GM19025 (cell line): ENCODE measurements at regions not wholly inside any gene's neighbourhood (a gene's known extent, or its start where the extent isn't known, plus 50 kb on each side); places are given as distances from the start of the nearest gene placed in this dataset.

ENCODE experiments used
- ATAC-seq: cut with Tn5 transposase; IDR thresholded peaks from one replicate; pipeline ENCODE4 v1.9.1; 2021; ENCODE audit warnings: mild to moderate bottlenecking, low read depth, moderate library complexity; ENCODE audit not compliant: unreplicated experiment

GRCh38 chr18:10264260-10264659 lies 190.2 kb upstream of the APCDD1 start:
- no peak for ATAC-seq

GRCh38 chr18:10265560-10266333 lies 188.7 kb upstream of the APCDD1 start:
- ATAC-seq = no peak

DNA sequence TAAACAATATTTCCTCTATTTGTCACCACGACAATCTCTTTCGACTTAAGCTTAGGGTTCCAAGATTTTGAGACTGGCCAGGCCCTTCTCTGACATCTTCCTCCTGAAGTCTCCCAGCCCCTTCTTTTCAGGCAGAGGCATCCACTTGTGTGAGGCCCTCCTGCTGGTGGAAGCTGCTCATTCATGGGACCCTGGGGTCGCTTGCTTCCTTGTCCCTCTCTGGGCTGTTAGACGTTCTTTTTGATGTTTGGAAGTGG lies 188.2 kb upstream of the APCDD1 start:
- no peak for ATAC-seq

DNA sequence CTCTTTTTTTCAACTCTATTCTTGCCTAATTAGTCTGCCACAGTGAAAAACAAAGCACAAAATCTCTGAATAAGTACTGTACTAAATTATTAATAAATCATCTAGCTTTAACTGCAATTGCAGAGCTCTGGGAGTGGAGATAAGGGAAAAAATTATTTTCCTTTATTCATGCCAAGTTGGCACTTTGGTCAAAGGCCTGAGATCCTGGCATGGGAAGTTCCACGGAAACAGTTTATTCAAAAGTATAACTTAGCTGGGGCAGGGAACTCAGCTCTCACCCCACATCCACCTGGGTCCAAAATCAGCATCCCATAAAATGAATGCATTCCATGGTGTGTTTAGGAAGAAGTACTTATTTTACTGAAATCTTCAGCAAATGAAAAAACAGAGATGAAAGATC lies 185.2 kb upstream of the APCDD1 start:
- ATAC-seq = no peak

- no peak for ATAC-seq
These were observed 184.3 kb upstream of the APCDD1 start for GRCh38 chr18:10270151-10270571.

DNA sequence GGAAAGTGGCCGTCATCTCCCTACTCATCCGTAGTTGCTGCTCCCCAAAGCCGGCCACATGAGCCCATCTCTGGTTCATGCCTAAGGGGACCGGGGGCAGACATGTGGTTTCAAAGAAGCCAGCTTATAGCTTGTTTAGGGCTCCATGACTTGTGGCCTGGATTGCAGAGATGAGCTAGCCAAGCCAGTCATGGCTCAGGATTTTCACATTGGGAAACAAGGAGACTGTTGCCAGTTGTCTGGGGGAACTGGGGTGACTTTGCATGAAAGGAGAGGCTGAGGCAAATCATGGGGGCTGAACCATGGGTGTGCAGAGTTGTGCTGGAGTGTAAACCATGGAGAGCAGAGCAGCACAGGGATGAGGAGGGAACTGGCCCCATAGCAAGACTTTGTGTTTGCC lies 183.0 kb upstream of the APCDD1 start:
- no peak for ATAC-seq

DNA sequence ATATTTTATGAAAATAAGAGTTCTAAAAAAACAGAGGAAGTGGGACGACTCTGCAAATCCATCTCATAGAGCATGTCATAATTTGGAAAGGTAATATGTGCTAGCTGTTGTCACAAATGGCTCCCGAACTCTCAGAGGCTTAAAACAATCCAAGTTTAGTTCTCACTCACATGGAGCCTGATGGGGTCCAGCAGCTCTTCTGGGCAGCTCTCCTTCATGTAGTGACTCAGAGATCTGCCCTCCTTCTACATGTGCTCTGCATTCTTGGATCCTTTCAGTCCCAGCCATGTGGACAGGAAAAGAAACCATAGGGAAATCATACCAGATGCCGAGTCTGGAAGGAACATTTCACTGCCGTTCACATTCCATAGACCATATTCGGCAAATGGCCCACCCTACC lies 180.1 kb upstream of the APCDD1 start:
- ATAC-seq = no peak

DNA sequence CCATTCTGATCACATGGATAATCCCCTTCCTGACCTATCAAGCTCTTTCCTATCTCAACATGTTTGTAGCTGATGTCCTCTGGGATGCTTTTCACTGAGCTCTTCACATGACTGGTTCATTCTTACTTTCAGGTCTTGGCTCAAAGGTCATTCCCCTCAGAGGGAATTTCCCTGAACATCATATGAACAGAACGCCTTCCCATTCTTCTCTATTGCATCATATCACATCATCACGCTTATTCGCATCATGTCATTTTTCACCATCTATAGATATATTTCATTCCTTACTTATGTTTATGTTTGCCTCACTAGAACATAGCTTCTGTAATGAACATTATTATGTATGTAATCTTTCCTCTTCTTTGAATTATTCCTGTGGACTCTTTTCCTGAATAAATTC lies 178.9 kb upstream of the APCDD1 start:
- ATAC-seq = no peak

GRCh38 chr18:10278265-10278664 lies 176.2 kb upstream of the APCDD1 start:
- ATAC-seq = no peak

DNA sequence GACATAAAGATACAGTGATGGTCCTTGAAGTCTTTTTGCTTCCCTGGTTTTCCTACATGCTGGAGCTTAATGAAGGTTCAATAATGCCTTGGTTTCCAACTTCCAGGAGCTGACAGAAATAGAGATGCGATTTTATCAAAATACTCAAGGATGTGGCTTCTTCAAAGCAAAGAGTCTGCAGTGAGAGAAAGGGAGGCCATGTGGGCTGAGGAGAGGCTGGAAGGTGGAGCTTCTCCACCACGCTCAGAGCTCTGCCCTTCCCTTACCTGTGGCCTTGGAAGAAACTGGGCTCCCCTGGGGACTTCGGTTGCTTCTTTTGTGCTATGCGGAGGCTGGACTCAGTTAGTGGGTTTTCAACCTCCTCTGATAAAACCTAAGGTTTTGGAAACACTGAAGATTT lies 175.0 kb upstream of the APCDD1 start:
- ATAC-seq = no peak

GRCh38 chr18:10279905-10280644 lies 174.4 kb upstream of the APCDD1 start:
- ATAC-seq = no peak

DNA sequence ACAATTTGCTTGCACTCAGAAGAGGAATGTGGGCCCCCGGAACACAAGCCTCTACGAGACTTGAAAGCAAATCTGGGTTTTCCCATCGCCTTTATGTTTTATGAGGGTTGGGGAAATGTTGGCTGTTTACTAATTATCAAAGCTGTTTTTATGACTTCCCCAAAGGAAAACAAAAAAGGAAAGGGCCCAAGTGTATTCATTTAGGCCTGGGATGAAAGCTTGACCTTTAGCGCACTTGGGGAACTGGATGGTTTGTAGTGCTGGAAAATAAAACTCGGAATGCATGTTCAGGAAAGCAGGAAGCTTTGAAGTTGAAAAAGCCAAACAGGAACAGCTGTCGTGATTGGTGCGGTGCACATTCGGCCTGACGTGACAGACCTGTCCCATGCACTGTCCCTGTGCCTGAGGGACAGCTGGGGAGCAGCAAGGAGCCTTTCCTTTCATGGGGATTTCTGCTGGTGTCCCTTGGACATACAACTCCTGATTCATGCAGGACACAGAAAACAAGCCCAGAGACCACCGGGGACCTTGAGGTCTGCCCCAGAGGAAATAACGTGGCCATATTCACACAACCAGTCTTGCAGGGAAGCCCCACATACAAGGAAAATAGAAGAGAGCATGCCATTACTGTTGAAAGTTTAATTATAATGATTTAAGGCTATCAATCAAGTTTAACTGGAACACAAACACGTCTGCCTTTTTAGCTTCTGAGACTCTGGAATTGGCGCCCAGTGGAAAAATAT lies 169.7 kb upstream of the APCDD1 start:
- ATAC-seq = no peak

GRCh38 chr18:10285283-10285640 lies 169.2 kb upstream of the APCDD1 start:
- no peak for ATAC-seq

- ATAC-seq = no peak
These were observed 167.8 kb upstream of the APCDD1 start for GRCh38 chr18:10286580-10287150.

DNA sequence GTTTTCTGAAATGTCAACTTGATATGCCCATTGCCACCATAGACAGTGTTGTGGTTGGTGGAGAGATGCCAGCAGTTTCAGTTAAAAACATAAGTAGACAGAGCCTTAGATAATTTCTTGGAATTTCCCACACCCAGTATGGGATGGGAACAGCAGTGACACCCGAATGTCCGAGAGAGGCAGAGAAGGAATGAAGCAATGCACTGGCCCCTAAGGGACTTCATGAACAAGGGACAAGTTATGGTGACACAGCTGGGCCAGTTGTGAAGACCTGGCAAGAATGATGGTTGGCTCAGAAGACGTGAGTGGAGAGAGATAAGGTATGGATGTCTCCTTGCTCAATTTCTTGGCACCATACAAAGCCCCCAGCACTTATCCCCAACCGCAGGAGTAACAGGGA lies 165.2 kb upstream of the APCDD1 start:
- no peak for ATAC-seq

GRCh38 chr18:10289951-10290637 lies 164.3 kb upstream of the APCDD1 start:
- no peak for ATAC-seq

DNA sequence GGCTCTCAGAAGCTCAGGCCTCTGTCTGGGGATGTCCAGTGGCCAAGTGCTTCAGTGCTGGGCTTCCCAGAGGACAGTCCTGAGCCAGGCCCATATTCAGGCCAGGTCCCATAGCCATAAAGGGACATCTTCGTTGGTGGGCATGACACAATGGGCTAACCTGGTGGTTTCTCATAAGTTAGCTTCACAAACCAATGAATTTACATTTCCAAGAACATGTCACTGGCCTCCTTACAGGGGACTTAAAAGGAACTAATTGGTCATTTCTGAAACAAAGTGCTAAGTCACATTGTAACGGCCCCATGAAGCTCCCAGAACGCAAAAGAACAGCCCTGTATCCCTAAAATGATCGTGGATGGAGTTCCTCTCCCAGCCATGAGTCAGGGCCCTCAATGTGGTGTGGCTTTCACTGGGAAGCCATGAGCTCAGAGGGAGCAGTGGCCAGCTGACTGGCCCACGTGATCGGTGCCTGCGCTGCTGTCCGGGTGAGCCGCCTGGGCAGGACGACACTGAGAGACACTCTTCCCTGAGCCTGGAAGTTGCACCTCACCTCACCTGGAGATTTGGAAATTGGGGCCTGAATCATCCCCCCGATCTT lies 163.7 kb upstream of the APCDD1 start:
- ATAC-seq = no peak

DNA sequence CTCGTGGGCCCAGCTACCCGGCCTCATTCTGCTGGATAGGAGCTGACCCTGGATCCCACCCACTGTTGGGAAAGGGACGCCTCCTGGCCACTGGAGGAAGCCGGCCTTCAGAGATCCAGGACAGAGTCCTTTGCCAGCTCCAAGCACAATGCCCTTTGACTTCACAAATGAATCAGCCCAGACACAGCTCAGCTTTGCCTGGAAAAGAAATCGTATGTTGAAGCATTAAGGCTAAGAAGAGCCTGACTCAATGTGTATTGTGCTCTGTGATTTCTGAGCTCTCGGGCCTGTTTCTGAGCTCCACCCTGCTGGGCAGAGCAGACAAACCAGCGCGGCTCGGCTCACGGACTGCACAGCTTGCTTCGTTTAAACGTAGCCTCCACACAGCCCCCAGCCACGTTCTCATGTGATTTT lies 162.9 kb upstream of the APCDD1 start:
- no peak for ATAC-seq

- ATAC-seq = no peak
These were observed 160.5 kb upstream of the APCDD1 start for GRCh38 chr18:10293966-10294365.

- no peak for ATAC-seq
These were observed 158.7 kb upstream of the APCDD1 start for GRCh38 chr18:10295751-10296150.
